ENCODE measurements at regions not wholly inside any gene's neighbourhood (a gene's known extent, or its start where the extent isn't known, plus 50 kb on each side); places are given as distances from the start of the nearest gene placed in this dataset.

DNA sequence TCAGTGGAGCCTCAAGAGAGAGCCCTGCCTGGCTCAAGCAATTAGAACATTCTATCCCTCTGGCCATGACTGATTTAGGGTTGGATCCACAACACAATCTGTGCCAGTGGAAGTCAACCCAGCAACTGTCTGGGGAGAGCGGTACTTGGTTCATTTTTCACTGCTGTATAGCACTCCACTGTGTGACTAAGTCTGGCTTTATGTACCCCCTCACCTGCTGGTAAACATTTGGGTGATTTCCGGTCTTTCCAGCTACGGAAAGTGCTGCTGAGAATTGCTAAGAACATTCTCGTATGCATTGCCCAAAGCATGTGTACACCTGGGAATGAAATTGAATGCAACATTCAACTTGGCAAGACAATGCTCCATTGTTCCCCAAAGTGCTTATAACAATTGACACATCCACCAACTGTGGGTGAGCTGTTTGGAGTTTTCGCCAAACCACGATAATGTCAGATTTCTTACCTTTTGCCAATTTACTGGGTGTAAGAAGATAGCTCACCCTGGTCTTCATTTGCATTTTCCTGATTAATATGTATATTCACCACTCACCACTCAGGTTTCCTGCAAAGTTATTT is 63.5 kb upstream of the MED9 start:
- TF ChIP-seq ZFP3 (CRISPR knock-in tag; IDR thresholded peaks at IDR 0.05) (no peak), GLIS3 (CRISPR knock-in tag; IDR thresholded peaks at IDR 0.05) (no peak), ZFP30 (CRISPR knock-in tag; IDR thresholded peaks at IDR 0.05) (no peak), ZC3H10 (CRISPR knock-in tag; IDR thresholded peaks at IDR 0.05) (no peak), CSDC2 (CRISPR knock-in tag; IDR thresholded peaks at IDR 0.05) (no peak)
- TF ChIP-seq, protein P1, sequence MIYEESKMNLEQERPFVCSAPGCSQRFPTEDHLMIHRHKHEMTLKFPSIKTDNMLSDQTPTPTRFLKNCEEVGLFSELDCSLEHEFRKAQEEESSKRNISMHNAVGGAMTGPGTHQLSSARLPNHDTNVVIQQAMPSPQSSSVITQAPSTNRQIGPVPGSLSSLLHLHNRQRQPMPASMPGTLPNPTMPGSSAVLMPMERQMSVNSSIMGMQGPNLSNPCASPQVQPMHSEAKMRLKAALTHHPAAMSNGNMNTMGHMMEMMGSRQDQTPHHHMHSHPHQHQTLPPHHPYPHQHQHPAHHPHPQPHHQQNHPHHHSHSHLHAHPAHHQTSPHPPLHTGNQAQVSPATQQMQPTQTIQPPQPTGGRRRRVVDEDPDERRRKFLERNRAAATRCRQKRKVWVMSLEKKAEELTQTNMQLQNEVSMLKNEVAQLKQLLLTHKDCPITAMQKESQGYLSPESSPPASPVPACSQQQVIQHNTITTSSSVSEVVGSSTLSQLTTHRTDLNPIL (CRISPR knock-in tag; IDR thresholded peaks at IDR 0.05; ENCODE audit: low read depth), result no peak
